ENCODE measurements at regions not wholly inside any gene's neighbourhood (a gene's known extent, or its start where the extent isn't known, plus 50 kb on each side); places are given as distances from the start of the nearest gene placed in this dataset.

- ATAC-seq (ENCODE audit: insufficient read depth, low read depth) (no peak), DNase-seq (no peak)
- H4K20me1 ChIP-seq (ENCODE audit: insufficient read depth, low read length), result no peaks in the 10 kb centered on the region
- H3K4me2 ChIP-seq (ENCODE audit: insufficient read depth, low read length), result no peak overlapping the region
- no peaks in the 10 kb centered on the region for H3K9me3 ChIP-seq (ENCODE audit: insufficient read depth, low read length, severe bottlenecking)
- no peaks in the 10 kb centered on the region for H3K79me2 ChIP-seq (ENCODE audit: insufficient read depth, low read length)
- no peak overlapping the region for H2AFZ ChIP-seq (ENCODE audit: low read depth, low read length)
- H3K4me3 ChIP-seq (ENCODE audit: low read depth in 1 of 2, low read length in 2 of 2), result no peak overlapping the region
- peaks cover 5% of the 10 kb centered on the region; the same call in 1 of the 2 replicates for H3K4me1 ChIP-seq (ENCODE audit: insufficient read depth, low read length)
- H3K9ac ChIP-seq (ENCODE audit: low read depth, low read length), result no peak overlapping the region
- peaks cover 14% of the 10 kb centered on the region for H3K27me3 ChIP-seq (ENCODE audit: insufficient read depth, low read length, poor library complexity)
- no peak overlapping the region for H3K27ac ChIP-seq (ENCODE audit: low read length)
- TF ChIP-seq CTCF (IDR thresholded peaks at IDR 0.05; ENCODE audit: borderline replicate concordance, extremely low read depth, low read length, poor library complexity, severe bottlenecking), result no peak
- no peak for TF ChIP-seq EZH2 (IDR thresholded peaks at IDR 0.05; ENCODE audit: borderline replicate concordance, low read depth, low read length, severe bottlenecking)
- no peaks in the 10 kb centered on the region for H3K36me3 ChIP-seq (ENCODE audit: insufficient read depth, low read length)
Observed at GRCh38 chr15:95459273-95459672, 871.2 kb upstream of the NR2F2 start.

- no peak for DNase-seq
- Histone ChIP-seq H3K4me3 (ENCODE audit: low read depth in 1 of 2, low read length in 2 of 2) (no peak overlapping the region), H3K9me3 (ENCODE audit: insufficient read depth, low read length, severe bottlenecking) (no peaks in the 10 kb centered on the region), H3K27me3 (ENCODE audit: insufficient read depth, low read length, poor library complexity) (peaks cover 6% of the 10 kb centered on the region), H4K20me1 (ENCODE audit: insufficient read depth, low read length) (no peaks in the 10 kb centered on the region), H2AFZ (ENCODE audit: low read depth, low read length) (no peak overlapping the region), H3K4me2 (ENCODE audit: insufficient read depth, low read length) (no peak overlapping the region), H3K27ac (ENCODE audit: low read length) (no peak overlapping the region), H3K36me3 (ENCODE audit: insufficient read depth, low read length) (no peaks in the 10 kb centered on the region), H3K9ac (ENCODE audit: low read depth, low read length) (no peak overlapping the region), H3K79me2 (ENCODE audit: insufficient read depth, low read length) (no peaks in the 10 kb centered on the region), H3K4me1 (ENCODE audit: insufficient read depth, low read length) (no peaks in the 10 kb centered on the region)
- TF ChIP-seq CTCF (IDR thresholded peaks at IDR 0.05; ENCODE audit: borderline replicate concordance, extremely low read depth, low read length, poor library complexity, severe bottlenecking), result no peak
- ATAC-seq (ENCODE audit: insufficient read depth, low read depth), result no peak
Observed at GRCh38 chr15:95464509-95464908, 866.0 kb upstream of the NR2F2 start.

- Histone ChIP-seq H4K20me1 (ENCODE audit: insufficient read depth, low read length) (no peaks in the 10 kb centered on the region), H3K27me3 (ENCODE audit: insufficient read depth, low read length, poor library complexity) (peaks cover 7% of the 10 kb centered on the region), H3K36me3 (ENCODE audit: insufficient read depth, low read length) (no peaks in the 10 kb centered on the region), H3K4me3 (ENCODE audit: low read depth in 1 of 2, low read length in 2 of 2) (no peak overlapping the region), H3K27ac (ENCODE audit: low read length) (no peak overlapping the region), H3K9ac (ENCODE audit: low read depth, low read length) (no peak overlapping the region), H3K79me2 (ENCODE audit: insufficient read depth, low read length) (no peaks in the 10 kb centered on the region), H3K4me1 (ENCODE audit: insufficient read depth, low read length) (no peaks in the 10 kb centered on the region), H3K4me2 (ENCODE audit: insufficient read depth, low read length) (no peak overlapping the region), H3K9me3 (ENCODE audit: insufficient read depth, low read length, severe bottlenecking) (no peaks in the 10 kb centered on the region), H2AFZ (ENCODE audit: low read depth, low read length) (no peak overlapping the region)
- TF ChIP-seq EZH2 (IDR thresholded peaks at IDR 0.05; ENCODE audit: borderline replicate concordance, low read depth, low read length, severe bottlenecking) (no peak), CTCF (IDR thresholded peaks at IDR 0.05; ENCODE audit: borderline replicate concordance, extremely low read depth, low read length, poor library complexity, severe bottlenecking) (no peak)
- DNase-seq (no peak), ATAC-seq (ENCODE audit: insufficient read depth, low read depth) (no peak)
Observed at GRCh38 chr15:95468820-95469219, 861.7 kb upstream of the NR2F2 start.

- no peak for DNase-seq
- no peaks in the 10 kb centered on the region for H3K36me3 ChIP-seq (ENCODE audit: insufficient read depth, low read length)
- no peak for ATAC-seq (ENCODE audit: insufficient read depth, low read depth)
- no peaks in the 10 kb centered on the region for H3K9me3 ChIP-seq (ENCODE audit: insufficient read depth, low read length, severe bottlenecking)
- H3K4me1 ChIP-seq (ENCODE audit: insufficient read depth, low read length), result no peaks in the 10 kb centered on the region
- H3K4me2 ChIP-seq (ENCODE audit: insufficient read depth, low read length), result no peak overlapping the region
- H3K9ac ChIP-seq (ENCODE audit: low read depth, low read length), result no peak overlapping the region
- no peak overlapping the region for H3K4me3 ChIP-seq (ENCODE audit: low read depth in 1 of 2, low read length in 2 of 2)
- peaks cover 5% of the 10 kb centered on the region for H3K27me3 ChIP-seq (ENCODE audit: insufficient read depth, low read length, poor library complexity)
- no peaks in the 10 kb centered on the region for H3K79me2 ChIP-seq (ENCODE audit: insufficient read depth, low read length)
- H3K27ac ChIP-seq (ENCODE audit: low read length), result no peak overlapping the region
- no peaks in the 10 kb centered on the region for H4K20me1 ChIP-seq (ENCODE audit: insufficient read depth, low read length)
- TF ChIP-seq CTCF (IDR thresholded peaks at IDR 0.05; ENCODE audit: borderline replicate concordance, extremely low read depth, low read length, poor library complexity, severe bottlenecking), result no peak
- no peak for TF ChIP-seq EZH2 (IDR thresholded peaks at IDR 0.05; ENCODE audit: borderline replicate concordance, low read depth, low read length, severe bottlenecking)
- H2AFZ ChIP-seq (ENCODE audit: low read depth, low read length), result no peak overlapping the region
Observed at GRCh38 chr15:95469496-95470000, 861.0 kb upstream of the NR2F2 start.
